ENCODE measurements at regions not wholly inside any gene's neighbourhood (a gene's known extent, or its start where the extent isn't known, plus 50 kb on each side); places are given as distances from the start of the nearest gene placed in this dataset.

- no peak for TF ChIP-seq POLR2A (IDR thresholded peaks at IDR 0.05)
- no peak for TF ChIP-seq CTCF (IDR thresholded peaks at IDR 0.05)
These were observed 1399.9 kb downstream of the PLA2G4A start for GRCh38 chr1:188228623-188229022.

All from right lobe of liver (tissue), 4 donors.